ENCODE measurements at regions not wholly inside any gene's neighbourhood (a gene's known extent, or its start where the extent isn't known, plus 50 kb on each side); places are given as distances from the start of the nearest gene placed in this dataset.

DNA sequence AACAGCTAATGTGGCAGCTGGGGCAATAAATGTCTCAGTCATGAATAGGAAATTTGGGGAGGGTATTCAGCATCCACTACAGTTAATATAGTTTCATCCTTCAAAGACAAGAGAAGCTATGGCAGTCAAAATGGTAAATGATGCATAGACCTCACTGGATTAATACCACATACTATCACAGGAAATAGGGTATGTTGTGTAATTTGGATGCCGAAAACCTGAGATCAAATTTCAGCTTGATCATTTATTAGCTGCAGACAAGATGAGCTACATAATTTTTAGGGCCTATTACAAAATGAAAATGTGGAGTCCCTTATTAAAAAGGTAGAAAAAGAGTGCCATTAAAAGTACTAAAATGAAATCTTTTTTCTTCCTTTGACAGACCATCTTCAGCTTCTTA lies 112.6 kb upstream of the MTAP start:
- Mint-ChIP-seq H3K27me3 (ENCODE audit: low read depth) (peaks cover 21% of the 10 kb centered on the region), H3K4me3 (no peak overlapping the region), H3K9me3 (peaks cover 0 to 3% of the 10 kb centered on the region in 2 experiments; a peak in 2 of 5 replicates), H3K27ac (no peak overlapping the region), H3K4me1 (peaks cover 0 to 4% of the 10 kb centered on the region in 2 experiments; a peak in 2 of 4 replicates), H3K36me3 (ENCODE audit: insufficient read depth in 1 of 3, low read depth in 3 of 3) (no peaks in the 10 kb centered on the region)
- H2AK5ac ChIP-seq (ENCODE audit: insufficient read length, low read length) = no peak overlapping the region
- H3K18ac ChIP-seq (ENCODE audit: insufficient read length, low read depth, low read length) = no peak overlapping the region
- no peak overlapping the region for H3K4me2 ChIP-seq (ENCODE audit: insufficient read depth, insufficient read length, low read length)
- H3K4ac ChIP-seq (ENCODE audit: low read depth, low read length) = no peak overlapping the region
- no peak overlapping the region for H4K91ac ChIP-seq (ENCODE audit: insufficient read length, low read depth, low read length)
- H3K79me2 ChIP-seq (ENCODE audit: insufficient read depth, low read length) = no peaks in the 10 kb centered on the region
- no peak overlapping the region for H4K8ac ChIP-seq (replicated peaks; ENCODE audit: insufficient read length, low read depth, low read length)
- no peaks in the 10 kb centered on the region for H3K9me3 ChIP-seq (ENCODE audit: control insufficient read depth, low read depth, low read length)
- H2BK20ac ChIP-seq (ENCODE audit: low read depth, low read length, poor library complexity, severe bottlenecking) = no peak overlapping the region
- H4K5ac ChIP-seq (ENCODE audit: insufficient read length, low read depth, low read length) = no peak overlapping the region
- H3K9ac ChIP-seq (ENCODE audit: extremely low read depth, insufficient read length, low read length) = no peak overlapping the region
- no peak overlapping the region for H2BK15ac ChIP-seq (ENCODE audit: low read depth, low read length)
- H4K20me1 ChIP-seq (ENCODE audit: control insufficient read depth, insufficient read depth, insufficient read length) = no peaks in the 10 kb centered on the region
- no peaks in the 10 kb centered on the region for H3K27me3 ChIP-seq (ENCODE audit: insufficient read depth, low read length)
- DNase-seq = no peak
- no peak overlapping the region for H2AFZ ChIP-seq (ENCODE audit: low read length)
- H3T11ph ChIP-seq (ENCODE audit: low read length) = no peak overlapping the region
- no peak overlapping the region for H2BK5ac ChIP-seq (ENCODE audit: insufficient read length, low read length)
- no peaks in the 10 kb centered on the region for H3K4me1 ChIP-seq (ENCODE audit: insufficient read depth, low read length)
- no peak overlapping the region for H3K27ac ChIP-seq (ENCODE audit: insufficient read length, low read depth, low read length)
- no peak overlapping the region for H3K23ac ChIP-seq (ENCODE audit: insufficient read length, low read depth, low read length)
- no peak overlapping the region for H2BK12ac ChIP-seq (ENCODE audit: insufficient read length, low read depth, low read length)
- H3K79me1 ChIP-seq (ENCODE audit: insufficient read depth, low read depth, low read length, poor library complexity, severe bottlenecking) = no peaks in the 10 kb centered on the region
- no peaks in the 10 kb centered on the region for H3K23me2 ChIP-seq (ENCODE audit: insufficient read length, low read depth, low read length, poor library complexity, severe bottlenecking)
- no CpG with 5 or more reads among the region's 1 CpG for WGBS (ENCODE audit: extremely low coverage, insufficient read length, low lambda C conversion rate)
- H2BK120ac ChIP-seq (ENCODE audit: low read depth, low read length, poor library complexity, severe bottlenecking) = no peak overlapping the region
- no peak overlapping the region for H3K56ac ChIP-seq (ENCODE audit: insufficient read length, low read depth, low read length)
- no peak overlapping the region for H3K14ac ChIP-seq (ENCODE audit: insufficient read depth, low read length)
- TF ChIP-seq, protein P1, sequence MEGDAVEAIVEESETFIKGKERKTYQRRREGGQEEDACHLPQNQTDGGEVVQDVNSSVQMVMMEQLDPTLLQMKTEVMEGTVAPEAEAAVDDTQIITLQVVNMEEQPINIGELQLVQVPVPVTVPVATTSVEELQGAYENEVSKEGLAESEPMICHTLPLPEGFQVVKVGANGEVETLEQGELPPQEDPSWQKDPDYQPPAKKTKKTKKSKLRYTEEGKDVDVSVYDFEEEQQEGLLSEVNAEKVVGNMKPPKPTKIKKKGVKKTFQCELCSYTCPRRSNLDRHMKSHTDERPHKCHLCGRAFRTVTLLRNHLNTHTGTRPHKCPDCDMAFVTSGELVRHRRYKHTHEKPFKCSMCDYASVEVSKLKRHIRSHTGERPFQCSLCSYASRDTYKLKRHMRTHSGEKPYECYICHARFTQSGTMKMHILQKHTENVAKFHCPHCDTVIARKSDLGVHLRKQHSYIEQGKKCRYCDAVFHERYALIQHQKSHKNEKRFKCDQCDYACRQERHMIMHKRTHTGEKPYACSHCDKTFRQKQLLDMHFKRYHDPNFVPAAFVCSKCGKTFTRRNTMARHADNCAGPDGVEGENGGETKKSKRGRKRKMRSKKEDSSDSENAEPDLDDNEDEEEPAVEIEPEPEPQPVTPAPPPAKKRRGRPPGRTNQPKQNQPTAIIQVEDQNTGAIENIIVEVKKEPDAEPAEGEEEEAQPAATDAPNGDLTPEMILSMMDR (conservative IDR thresholded peaks at IDR 0.05) = no peak

Data from H9 (cell line).